ENCODE measurements at regions not wholly inside any gene's neighbourhood (a gene's known extent, or its start where the extent isn't known, plus 50 kb on each side); places are given as distances from the start of the nearest gene placed in this dataset.
"Not testable (repeated sequence)": the region's sequence is repeated elsewhere in the genome, so short reads cannot be mapped to it uniquely, and the experiment has no call there.

DNA sequence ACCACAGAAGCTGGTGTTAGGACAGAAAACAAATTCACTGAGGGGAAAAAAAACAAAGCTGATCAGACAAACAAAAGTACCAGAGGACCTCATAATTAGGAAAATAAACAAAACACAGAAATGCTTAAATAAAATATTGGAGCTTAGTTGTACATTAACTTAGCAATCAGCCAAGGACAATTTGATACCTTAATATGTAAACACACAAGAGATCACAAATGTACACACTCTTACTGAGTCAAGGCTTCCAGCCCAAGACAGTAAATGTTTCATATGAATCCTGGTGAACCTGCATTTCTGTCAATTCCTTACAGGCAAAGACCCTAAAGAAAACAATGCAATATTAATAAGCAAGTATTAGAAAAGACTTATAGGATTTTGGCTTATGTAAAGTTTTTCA is 62.0 kb upstream of the SPTLC3 start:
- no peaks in the 10 kb centered on the region for H3K27me3 ChIP-seq (ENCODE audit: insufficient read depth in 3 of 3, low read length in 2 of 3)
- H3K36me3 ChIP-seq (ENCODE audit: insufficient read depth in 1 of 2, low read depth in 1 of 2) = no peaks in the 10 kb centered on the region
- no peaks in the 10 kb centered on the region for H3K4me1 ChIP-seq
- H3K4me3 ChIP-seq = no peak overlapping the region
- no peak for TF ChIP-seq CTCF (IDR thresholded peaks at IDR 0.05)
- no peak for ATAC-seq
- no peaks in the 10 kb centered on the region for H3K9me3 ChIP-seq
- H3K27ac ChIP-seq = no peak overlapping the region
- no peak for DNase-seq
- intact Hi-C loops (cut with DNase I) = no loop called here

DNA sequence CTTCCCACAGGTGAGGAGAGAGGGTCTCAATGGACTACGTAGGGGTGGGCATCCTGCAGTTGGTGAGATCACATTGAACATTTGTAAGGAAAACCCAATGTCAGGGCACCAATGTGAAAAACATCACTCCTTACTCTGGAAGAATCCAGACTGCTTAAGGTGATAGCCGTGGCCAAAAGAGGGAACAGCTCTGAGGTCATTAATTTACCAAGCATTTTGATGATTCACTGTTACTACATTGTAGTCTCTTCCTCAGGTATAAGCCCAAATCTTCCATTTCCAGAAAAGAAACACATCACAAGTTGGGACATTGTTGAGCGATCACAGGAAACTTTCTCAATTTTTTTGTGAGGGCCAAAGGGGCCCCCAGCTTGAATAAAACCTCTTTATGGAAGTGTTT is 61.1 kb upstream of the SPTLC3 start:
- Histone ChIP-seq H3K4me1 (no peaks in the 10 kb centered on the region), H3K36me3 (ENCODE audit: insufficient read depth in 1 of 2, low read depth in 1 of 2) (no peaks in the 10 kb centered on the region), H3K27ac (no peak overlapping the region), H3K4me3 (no peak overlapping the region), H3K9me3 (no peaks in the 10 kb centered on the region), H3K27me3 (ENCODE audit: insufficient read depth in 3 of 3, low read length in 2 of 3) (no peaks in the 10 kb centered on the region)
- intact Hi-C loops (cut with DNase I) = no loop called here
- ATAC-seq = no peak
- no peak for TF ChIP-seq CTCF (IDR thresholded peaks at IDR 0.05)
- DNase-seq = no peak
- 82 to 86% (median 85%) methylated on average over 3 of the region's 3 CpGs for WGBS, 3 donors

DNA sequence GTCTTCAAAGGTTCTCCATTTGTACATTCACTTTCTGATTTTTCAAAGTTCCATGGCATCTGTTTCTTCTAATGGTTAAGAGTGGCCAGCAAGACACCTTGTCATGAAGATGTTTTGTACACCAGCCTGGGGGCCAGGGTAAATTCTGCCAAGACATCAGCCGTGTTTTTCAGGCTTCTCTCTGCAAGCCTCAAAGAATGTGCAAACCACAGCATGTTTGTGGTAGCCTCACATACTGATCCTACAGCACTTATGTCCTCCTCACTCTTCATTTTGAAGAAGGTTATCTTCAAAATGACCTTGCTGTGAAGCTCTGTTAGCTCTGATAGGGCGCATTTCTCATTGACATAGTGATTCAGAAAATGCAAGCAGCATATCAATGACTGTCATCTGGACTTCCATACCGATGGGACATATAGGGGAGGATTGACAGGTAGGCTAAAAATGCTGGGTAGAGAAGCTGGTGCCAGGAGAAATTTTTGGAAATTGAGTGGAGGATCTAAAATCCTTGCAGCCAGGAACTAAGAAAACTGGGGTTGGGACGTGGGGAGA is 59.3 kb upstream of the SPTLC3 start:
- DNase-seq (no peak), ATAC-seq (no peak)
- Histone ChIP-seq H3K36me3 (ENCODE audit: insufficient read depth in 1 of 2, low read depth in 1 of 2) (no peaks in the 10 kb centered on the region), H3K27ac (no peak overlapping the region), H3K4me3 (no peak overlapping the region), H3K9me3 (no peaks in the 10 kb centered on the region), H3K4me1 (no peaks in the 10 kb centered on the region), H3K27me3 (ENCODE audit: insufficient read depth in 3 of 3, low read length in 2 of 3) (no peaks in the 10 kb centered on the region)
- 75 to 84% (median 79%) methylated on average over 4 of the region's 4 CpGs for WGBS, 3 donors
- TF ChIP-seq CTCF (IDR thresholded peaks at IDR 0.05) = no peak
- intact Hi-C loops (cut with DNase I) = no loop called here

DNA sequence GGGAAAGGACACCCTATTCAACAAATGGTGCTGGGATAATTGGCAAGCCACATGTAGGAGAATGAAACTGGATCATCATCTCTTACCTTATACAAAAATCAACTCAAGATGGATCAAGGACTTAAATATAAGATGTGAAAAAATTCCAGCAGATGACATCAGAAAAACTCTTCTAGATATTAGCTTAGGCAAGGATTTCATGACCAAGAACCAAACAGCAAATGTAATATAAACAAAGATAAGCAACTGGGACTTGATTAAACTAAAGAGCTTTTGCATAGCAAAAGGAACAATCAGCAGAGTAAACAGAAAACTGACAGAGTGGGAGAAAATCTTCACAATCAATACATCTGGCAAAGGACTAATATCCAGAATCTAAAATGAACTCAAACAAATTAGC is 54.5 kb upstream of the SPTLC3 start:
- H3K27ac ChIP-seq; H3K27me3 ChIP-seq (ENCODE audit: insufficient read depth in 3 of 3, low read length in 2 of 3); intact Hi-C loops (cut with DNase I); H3K4me3 ChIP-seq; ATAC-seq; H3K36me3 ChIP-seq (ENCODE audit: insufficient read depth in 1 of 2, low read depth in 1 of 2); DNase-seq; H3K9me3 ChIP-seq; H3K4me1 ChIP-seq: not testable (repeated sequence)

GRCh38 chr20:12955611-12956010 is 53.2 kb upstream of the SPTLC3 start:
- H3K4me3 ChIP-seq = no peak overlapping the region
- H3K4me1 ChIP-seq = no peaks in the 10 kb centered on the region
- H3K9me3 ChIP-seq = no peaks in the 10 kb centered on the region
- no peaks in the 10 kb centered on the region for H3K27me3 ChIP-seq (ENCODE audit: insufficient read depth in 3 of 3, low read length in 2 of 3)
- no peak for TF ChIP-seq CTCF (IDR thresholded peaks at IDR 0.05)
- no peak for ATAC-seq
- DNase-seq = no peak
- H3K27ac ChIP-seq = no peak overlapping the region
- H3K36me3 ChIP-seq (ENCODE audit: insufficient read depth in 1 of 2, low read depth in 1 of 2) = no peaks in the 10 kb centered on the region
- intact Hi-C loops (cut with DNase I) = no loop called here
- 82 to 87% (median 83%) methylated on average over 3 of the region's 3 CpGs for WGBS, 3 donors
